T-helper 17 cell (primary cell): ENCODE measurements at regions not wholly inside any gene's neighbourhood (a gene's known extent, or its start where the extent isn't known, plus 50 kb on each side); places are given as distances from the start of the nearest gene placed in this dataset.
A peak's percentile ranks its signal among the peaks of the same experiment; 100 is the strongest.
"Not testable (repeated sequence)": the region's sequence is repeated elsewhere in the genome, so short reads cannot be mapped to it uniquely, and the experiment has no call there.

Source experiments
- ATAC-seq: fragments of 150-1000 bp; cut with Tn5 transposase; 2 replicates; pipeline ENCODE4 v1.10.0; 2021; ENCODE audit warnings: mild to moderate bottlenecking, moderate library complexity
- DNase-seq, 3 donors: peaks; one replicate each; pipeline versions ENCODE4 v3.0.0 to v3.0.0-alpha.2; 2020 to 2021
- H3K9me3 ChIP-seq: one replicate; pipeline ENCODE4 v1.7.0; 2013; ENCODE audit warnings: low read length, mild to moderate bottlenecking; ENCODE audit not compliant: control insufficient read depth, poor library complexity, severe bottlenecking
- H3K27ac Mint-ChIP-seq: one replicate; pipeline ENCODE4 v1.8.0; 2022; ENCODE audit warnings: mild to moderate bottlenecking, moderate library complexity, mixed read lengths
- H3K27me3 Mint-ChIP-seq: one replicate; pipeline ENCODE4 v1.8.0; 2022; ENCODE audit warnings: mixed read lengths
- H3K36me3 Mint-ChIP-seq: one replicate; pipeline ENCODE4 v1.8.0; 2022; ENCODE audit warnings: low read depth, mixed read lengths
- H3K4me1 Mint-ChIP-seq: one replicate; pipeline ENCODE4 v1.8.0; 2022; ENCODE audit warnings: mild to moderate bottlenecking, mixed read lengths
- H3K4me3 Mint-ChIP-seq: one replicate; pipeline ENCODE4 v1.8.0; 2022; ENCODE audit warnings: mild to moderate bottlenecking, moderate library complexity, mixed read lengths

- H3K4me1 Mint-ChIP-seq, DNase-seq, H3K27ac Mint-ChIP-seq, H3K27me3 Mint-ChIP-seq, H3K36me3 Mint-ChIP-seq, ATAC-seq, H3K9me3 ChIP-seq, H3K4me3 Mint-ChIP-seq: not testable (repeated sequence)
Measured at GRCh38 chr17:30653038-30653437, 171.5 kb downstream of the CRLF3 start.

- not testable (repeated sequence) for H3K4me1 Mint-ChIP-seq, H3K4me3 Mint-ChIP-seq, H3K27me3 Mint-ChIP-seq, H3K36me3 Mint-ChIP-seq, DNase-seq, ATAC-seq, H3K27ac Mint-ChIP-seq, H3K9me3 ChIP-seq
Measured at GRCh38 chr17:30650149-30650548, 172.9 kb downstream of the GOSR1 start.

GRCh38 chr17:30648015-30648620, 170.9 kb downstream of the GOSR1 start:
- not testable (repeated sequence) for H3K4me3 Mint-ChIP-seq, DNase-seq, H3K36me3 Mint-ChIP-seq, H3K4me1 Mint-ChIP-seq, H3K9me3 ChIP-seq, H3K27ac Mint-ChIP-seq, ATAC-seq, H3K27me3 Mint-ChIP-seq

- not testable (repeated sequence) for ATAC-seq, H3K36me3 Mint-ChIP-seq, H3K27me3 Mint-ChIP-seq, H3K27ac Mint-ChIP-seq, H3K4me1 Mint-ChIP-seq, H3K9me3 ChIP-seq, DNase-seq, H3K4me3 Mint-ChIP-seq
Measured at GRCh38 chr17:30645875-30646274, 168.7 kb downstream of the GOSR1 start.

- not testable (repeated sequence) for H3K27ac Mint-ChIP-seq, H3K9me3 ChIP-seq, H3K36me3 Mint-ChIP-seq, H3K4me1 Mint-ChIP-seq, H3K4me3 Mint-ChIP-seq, DNase-seq, H3K27me3 Mint-ChIP-seq
- ATAC-seq = peak; percentile 90
Measured at GRCh38 chr17:30644713-30645112, 167.5 kb downstream of the GOSR1 start.

GRCh38 chr17:30644287-30644686, 167.1 kb downstream of the GOSR1 start:
- H3K4me1 Mint-ChIP-seq, H3K4me3 Mint-ChIP-seq, ATAC-seq, H3K9me3 ChIP-seq, H3K27ac Mint-ChIP-seq, H3K27me3 Mint-ChIP-seq, DNase-seq, H3K36me3 Mint-ChIP-seq: not testable (repeated sequence)

- not testable (repeated sequence) for H3K4me1 Mint-ChIP-seq, H3K36me3 Mint-ChIP-seq, H3K27me3 Mint-ChIP-seq, H3K9me3 ChIP-seq, DNase-seq, H3K4me3 Mint-ChIP-seq, ATAC-seq, H3K27ac Mint-ChIP-seq
Measured at GRCh38 chr17:30641428-30641827, 164.2 kb downstream of the GOSR1 start.

GRCh38 chr17:30639391-30639790, 162.2 kb downstream of the GOSR1 start:
- not testable (repeated sequence) for H3K27me3 Mint-ChIP-seq, DNase-seq, H3K27ac Mint-ChIP-seq, H3K4me3 Mint-ChIP-seq, ATAC-seq, H3K4me1 Mint-ChIP-seq, H3K9me3 ChIP-seq, H3K36me3 Mint-ChIP-seq

GRCh38 chr17:30638968-30639367, 161.8 kb downstream of the GOSR1 start:
- not testable (repeated sequence) for H3K27me3 Mint-ChIP-seq, H3K27ac Mint-ChIP-seq, H3K4me3 Mint-ChIP-seq, H3K9me3 ChIP-seq, H3K36me3 Mint-ChIP-seq, DNase-seq, ATAC-seq, H3K4me1 Mint-ChIP-seq

GRCh38 chr17:30631651-30632050, 154.4 kb downstream of the GOSR1 start:
- ATAC-seq, H3K9me3 ChIP-seq, H3K27ac Mint-ChIP-seq, H3K36me3 Mint-ChIP-seq, H3K4me1 Mint-ChIP-seq, H3K27me3 Mint-ChIP-seq, H3K4me3 Mint-ChIP-seq, DNase-seq: not testable (repeated sequence)

GRCh38 chr17:30625380-30625779, 148.2 kb downstream of the GOSR1 start:
- not testable (repeated sequence) for H3K27me3 Mint-ChIP-seq, ATAC-seq, H3K9me3 ChIP-seq, H3K4me3 Mint-ChIP-seq, H3K27ac Mint-ChIP-seq, H3K36me3 Mint-ChIP-seq, DNase-seq, H3K4me1 Mint-ChIP-seq

- H3K9me3 ChIP-seq, H3K27me3 Mint-ChIP-seq, H3K36me3 Mint-ChIP-seq, H3K4me1 Mint-ChIP-seq, ATAC-seq, H3K27ac Mint-ChIP-seq, DNase-seq: not testable (repeated sequence)
- peak overlapping the region; percentile 45 for H3K4me3 Mint-ChIP-seq
Measured at GRCh38 chr17:30624180-30624579, 147.0 kb downstream of the GOSR1 start.

- not testable (repeated sequence) for H3K27me3 Mint-ChIP-seq, H3K4me1 Mint-ChIP-seq, H3K4me3 Mint-ChIP-seq, H3K27ac Mint-ChIP-seq, H3K9me3 ChIP-seq, DNase-seq, ATAC-seq, H3K36me3 Mint-ChIP-seq
Measured at GRCh38 chr17:30609682-30610081, 132.5 kb downstream of the GOSR1 start.

- no peak overlapping the region for H3K4me3 Mint-ChIP-seq
- H3K27ac Mint-ChIP-seq = no peak overlapping the region
- peaks cover 13% of the 10 kb centered on the region for H3K4me1 Mint-ChIP-seq
- H3K27me3 Mint-ChIP-seq = no peaks in the 10 kb centered on the region
- H3K9me3 ChIP-seq = no peaks in the 10 kb centered on the region
- DNase-seq = no peak
- H3K36me3 Mint-ChIP-seq = no peaks in the 10 kb centered on the region
- no peak for ATAC-seq
Measured at GRCh38 chr17:30605523-30605922, 128.3 kb downstream of the GOSR1 start.
